Calu3 (cell line): ENCODE measurements at regions not wholly inside any gene's neighbourhood (a gene's known extent, or its start where the extent isn't known, plus 50 kb on each side); places are given as distances from the start of the nearest gene placed in this dataset.

Experiments used
- BruUV-seq: library from RNA; stranded (reverse); fragments of 400-500 nt; replicated peaks from 2 replicates; lab custom pipeline; 2021; lab: Mats Ljungman, UMichigan
- CTCF ChIA-PET: fragments of 300-600 bp; sonication (Branson Sonifier 250); formaldehyde crosslinking; loops from one replicate; lab custom pipeline; 2022; ENCODE audit warnings: antibody characterized with exemption; lab: Charles Lee
- DNase-seq: peaks from one replicate; pipeline ENCODE4 v3.0.0; 2022
- H3K27ac Mint-ChIP-seq: one replicate; pipeline ENCODE4 v1.8.0; 2022; ENCODE audit warnings: mixed read lengths; ENCODE audit not compliant: unreplicated experiment
- H3K27me3 Mint-ChIP-seq: one replicate; pipeline ENCODE4 v1.8.0; 2022; ENCODE audit warnings: mixed read lengths; ENCODE audit not compliant: unreplicated experiment
- H3K36me3 Mint-ChIP-seq: one replicate; pipeline ENCODE4 v1.8.0; 2022; ENCODE audit warnings: mild to moderate bottlenecking, moderate library complexity, mixed read lengths; ENCODE audit not compliant: insufficient read depth, unreplicated experiment
- H3K4me1 Mint-ChIP-seq: one replicate; pipeline ENCODE4 v1.8.0; 2022; ENCODE audit warnings: mild to moderate bottlenecking, low read depth, mixed read lengths; ENCODE audit not compliant: unreplicated experiment
- H3K4me3 Mint-ChIP-seq: one replicate; pipeline ENCODE4 v1.8.0; 2022; ENCODE audit warnings: mild to moderate bottlenecking, low read depth, moderate library complexity, mixed read lengths; ENCODE audit not compliant: unreplicated experiment
- H3K9me3 Mint-ChIP-seq: one replicate; pipeline ENCODE4 v1.8.0; 2022; ENCODE audit warnings: low read depth, mixed read lengths; ENCODE audit not compliant: unreplicated experiment
- intact Hi-C: fragments of 100-400 bp; cut with micrococcal nuclease; formaldehyde crosslinking; loops from one replicate; pipeline ENCODE4 v1.10.0; 2022; ENCODE audit not compliant: unreplicated experiment
- TF ChIP-seq, protein P1 (sequence below): fragments of 200-600 bp; IDR thresholded peaks from one replicate; pipeline ENCODE4 v1.8.0; 2022; ENCODE audit warnings: antibody characterized with exemption; ENCODE audit not compliant: unreplicated experiment

DNA sequence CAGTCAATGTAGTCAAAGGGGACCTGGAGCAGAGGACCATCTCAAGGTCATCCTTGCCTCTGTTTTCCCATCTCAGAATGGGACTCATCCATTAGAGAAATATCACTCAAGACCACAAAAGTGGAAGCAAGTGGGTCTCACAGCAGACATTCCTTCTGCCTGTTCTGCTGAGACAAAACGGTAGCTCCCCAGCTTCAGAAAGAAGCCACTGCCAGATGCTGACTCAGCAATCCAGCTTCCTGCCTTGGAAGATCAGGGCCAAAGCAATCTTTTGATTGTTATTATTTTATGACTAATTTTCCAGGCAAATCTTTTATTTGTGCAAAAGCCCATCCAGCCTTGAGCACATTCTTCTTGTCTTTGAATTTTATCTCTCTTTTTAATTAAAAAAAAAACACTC is 86.8 kb downstream of the CCT6B start:
- Mint-ChIP-seq H3K4me1 (no peaks in the 10 kb centered on the region), H3K36me3 (no peaks in the 10 kb centered on the region), H3K9me3 (no peaks in the 10 kb centered on the region), H3K27ac (no peak overlapping the region), H3K4me3 (no peak overlapping the region), H3K27me3 (peaks cover 93% of the 10 kb centered on the region)
- TF ChIP-seq, protein P1, sequence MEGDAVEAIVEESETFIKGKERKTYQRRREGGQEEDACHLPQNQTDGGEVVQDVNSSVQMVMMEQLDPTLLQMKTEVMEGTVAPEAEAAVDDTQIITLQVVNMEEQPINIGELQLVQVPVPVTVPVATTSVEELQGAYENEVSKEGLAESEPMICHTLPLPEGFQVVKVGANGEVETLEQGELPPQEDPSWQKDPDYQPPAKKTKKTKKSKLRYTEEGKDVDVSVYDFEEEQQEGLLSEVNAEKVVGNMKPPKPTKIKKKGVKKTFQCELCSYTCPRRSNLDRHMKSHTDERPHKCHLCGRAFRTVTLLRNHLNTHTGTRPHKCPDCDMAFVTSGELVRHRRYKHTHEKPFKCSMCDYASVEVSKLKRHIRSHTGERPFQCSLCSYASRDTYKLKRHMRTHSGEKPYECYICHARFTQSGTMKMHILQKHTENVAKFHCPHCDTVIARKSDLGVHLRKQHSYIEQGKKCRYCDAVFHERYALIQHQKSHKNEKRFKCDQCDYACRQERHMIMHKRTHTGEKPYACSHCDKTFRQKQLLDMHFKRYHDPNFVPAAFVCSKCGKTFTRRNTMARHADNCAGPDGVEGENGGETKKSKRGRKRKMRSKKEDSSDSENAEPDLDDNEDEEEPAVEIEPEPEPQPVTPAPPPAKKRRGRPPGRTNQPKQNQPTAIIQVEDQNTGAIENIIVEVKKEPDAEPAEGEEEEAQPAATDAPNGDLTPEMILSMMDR: no peak
- intact Hi-C loops: no loop called here
- CTCF ChIA-PET: no interaction called here
- DNase-seq: no peak
- no TSS peak for BruUV-seq

DNA sequence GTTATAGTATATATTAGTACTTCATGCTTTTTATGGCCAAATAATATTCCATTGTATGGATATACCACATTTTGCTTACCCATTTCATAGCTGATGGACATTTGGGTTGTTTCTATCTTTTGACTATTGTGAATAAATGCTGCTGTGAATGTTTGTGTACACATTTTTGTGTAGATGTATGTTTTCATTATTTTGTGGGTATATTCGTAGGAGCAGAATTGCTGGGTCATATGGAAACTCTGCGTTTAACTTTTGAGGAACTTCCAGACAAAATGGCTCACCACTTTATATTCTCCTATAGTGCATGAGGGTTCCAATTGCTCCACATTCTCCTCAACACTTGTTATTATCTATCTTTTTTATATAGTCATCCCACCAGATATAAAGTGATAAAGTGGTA is 88.6 kb downstream of the CCT6B start:
- CTCF ChIA-PET: no interaction called here
- no peak for DNase-seq
- no peak overlapping the region for H3K27ac Mint-ChIP-seq
- H3K27me3 Mint-ChIP-seq: peaks cover 93% of the 10 kb centered on the region
- H3K4me1 Mint-ChIP-seq: no peaks in the 10 kb centered on the region
- no TSS peak for BruUV-seq
- no peak overlapping the region for H3K4me3 Mint-ChIP-seq
- no peaks in the 10 kb centered on the region for H3K9me3 Mint-ChIP-seq
- TF ChIP-seq, protein P1: no peak
- intact Hi-C loops: no loop called here
- no peaks in the 10 kb centered on the region for H3K36me3 Mint-ChIP-seq

DNA sequence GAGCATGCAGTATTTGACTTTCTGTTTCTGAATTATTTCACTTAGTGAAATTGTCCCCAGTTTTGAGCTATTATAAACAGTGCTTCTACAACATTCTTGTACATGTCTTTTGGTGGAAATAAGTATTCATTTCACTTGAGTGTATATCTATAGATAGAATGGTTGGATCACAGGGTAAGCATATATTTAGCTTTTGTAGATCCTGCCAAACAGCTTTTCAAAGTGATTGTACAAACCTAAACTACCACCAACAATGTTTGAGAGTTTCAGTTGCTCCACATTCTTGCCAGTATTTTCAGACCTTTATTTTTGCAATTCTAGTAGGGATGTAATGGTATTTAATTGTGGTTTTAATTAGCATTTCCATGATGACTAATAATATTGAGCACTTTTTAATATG is 91.6 kb downstream of the CCT6B start:
- intact Hi-C loops: no loop called here
- CTCF ChIA-PET: no interaction called here
- Mint-ChIP-seq H3K4me3 (no peak overlapping the region), H3K36me3 (no peaks in the 10 kb centered on the region), H3K4me1 (no peaks in the 10 kb centered on the region), H3K27me3 (peaks cover 93% of the 10 kb centered on the region), H3K27ac (no peak overlapping the region), H3K9me3 (no peaks in the 10 kb centered on the region)
- no peak for DNase-seq
- BruUV-seq: no TSS peak
- TF ChIP-seq, protein P1: no peak

DNA sequence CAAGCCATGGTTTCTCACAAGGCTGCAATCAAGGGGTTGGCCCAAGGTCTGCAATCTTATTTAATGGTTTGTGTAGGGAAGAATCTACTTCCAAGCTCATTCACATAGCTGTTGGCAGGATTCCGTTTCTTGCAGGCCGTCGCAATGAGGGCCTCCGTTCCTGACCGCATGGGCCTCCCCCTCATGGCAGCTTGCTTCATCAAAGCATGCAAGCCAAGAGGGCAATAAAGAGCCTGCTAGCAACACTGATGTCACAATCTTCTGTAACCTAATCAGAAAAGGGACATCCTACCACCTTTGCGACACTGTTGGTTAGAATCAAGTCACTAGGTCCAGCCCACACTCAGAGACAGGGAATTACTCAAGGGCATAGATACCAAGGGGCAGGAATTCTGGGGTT is 95.5 kb downstream of the CCT6B start:
- BruUV-seq: no TSS peak
- no peaks in the 10 kb centered on the region for H3K9me3 Mint-ChIP-seq

More for the DNA sequence above, 95.5 kb downstream of the CCT6B start:
- CTCF ChIA-PET: no interaction called here
- TF ChIP-seq, protein P1: no peak
- Mint-ChIP-seq H3K4me3 (no peak overlapping the region), H3K36me3 (no peaks in the 10 kb centered on the region), H3K27ac (no peak overlapping the region), H3K27me3 (peaks cover 97% of the 10 kb centered on the region), H3K4me1 (no peaks in the 10 kb centered on the region)
- DNase-seq: no peak
- intact Hi-C loops: no loop called here
